ENCODE measurements at regions not wholly inside any gene's neighbourhood (a gene's known extent, or its start where the extent isn't known, plus 50 kb on each side); places are given as distances from the start of the nearest gene placed in this dataset.
"Not testable (repeated sequence)": the region's sequence is repeated elsewhere in the genome, so short reads cannot be mapped to it uniquely, and the experiment has no call there.

- no peak for DNase-seq (ENCODE audit: low read depth)
Measured at GRCh38 chr10:90028312-90028711, 326.9 kb downstream of the KIF20B start.

DNA sequence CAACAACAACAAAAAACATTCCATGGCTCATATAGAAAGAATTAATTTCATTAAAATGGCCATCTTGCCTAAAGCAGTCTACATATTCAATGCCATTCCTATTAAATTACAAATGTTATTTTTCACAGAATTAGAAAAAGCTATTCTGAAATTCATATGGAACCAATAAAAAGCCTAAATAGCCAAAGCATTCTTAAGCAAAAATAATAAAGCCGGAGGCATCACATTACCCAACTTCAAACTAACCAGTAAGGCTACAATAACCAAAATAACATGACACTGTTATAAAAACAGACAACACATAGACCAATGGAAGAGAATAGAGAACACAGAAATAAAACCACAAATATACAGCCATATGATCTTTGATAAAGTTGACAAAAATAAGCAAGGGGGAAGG, 330.4 kb downstream of the KIF20B start:
- DNase-seq (ENCODE audit: low read depth) = no peak

DNA sequence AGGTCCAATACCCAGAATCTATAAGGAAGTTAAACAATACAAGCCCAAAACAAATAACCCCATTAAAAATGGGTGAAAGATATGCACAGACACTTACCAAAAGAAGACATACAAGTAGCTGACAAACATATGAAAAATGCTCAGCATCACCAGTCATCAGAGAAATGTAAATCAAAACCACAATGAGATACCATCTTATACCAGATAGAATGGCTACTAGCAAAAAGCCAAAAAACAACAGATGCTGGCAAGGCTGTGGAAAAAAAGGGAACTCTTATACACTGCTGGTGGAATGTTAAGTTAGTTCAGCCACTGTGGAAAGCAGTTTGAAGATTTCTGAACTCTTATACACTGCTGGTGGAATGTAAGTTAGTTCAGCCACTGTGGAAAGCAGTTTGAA, 331.1 kb downstream of the KIF20B start:
- DNase-seq (ENCODE audit: low read depth) = peak; percentile 9

GRCh38 chr10:90034862-90035261, 333.5 kb downstream of the KIF20B start:
- not testable (repeated sequence) for DNase-seq (ENCODE audit: low read depth)

DNA sequence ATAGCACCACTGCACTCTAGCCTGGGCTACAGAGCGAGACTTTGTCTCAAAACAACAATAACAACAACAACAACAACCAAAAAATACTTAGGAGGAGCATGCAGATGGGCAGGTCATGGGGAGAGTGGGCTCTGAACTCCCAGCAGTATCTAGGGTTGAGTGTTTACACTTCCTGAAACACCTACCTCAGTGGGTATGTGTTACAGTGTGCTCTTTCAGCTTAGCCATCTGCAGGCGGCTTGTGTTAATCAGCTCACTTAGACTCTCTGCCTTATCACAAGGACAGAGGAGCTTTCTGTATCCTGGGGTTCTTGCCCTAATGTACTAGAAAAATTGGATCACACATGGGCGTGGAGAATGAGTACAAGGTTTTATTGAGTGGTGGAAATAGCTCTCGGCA, 340.2 kb downstream of the KIF20B start:
- DNase-seq (ENCODE audit: low read depth) = no peak

- no peak for DNase-seq (ENCODE audit: low read depth)
Measured at GRCh38 chr10:90042075-90042474, 340.7 kb downstream of the KIF20B start.

DNA sequence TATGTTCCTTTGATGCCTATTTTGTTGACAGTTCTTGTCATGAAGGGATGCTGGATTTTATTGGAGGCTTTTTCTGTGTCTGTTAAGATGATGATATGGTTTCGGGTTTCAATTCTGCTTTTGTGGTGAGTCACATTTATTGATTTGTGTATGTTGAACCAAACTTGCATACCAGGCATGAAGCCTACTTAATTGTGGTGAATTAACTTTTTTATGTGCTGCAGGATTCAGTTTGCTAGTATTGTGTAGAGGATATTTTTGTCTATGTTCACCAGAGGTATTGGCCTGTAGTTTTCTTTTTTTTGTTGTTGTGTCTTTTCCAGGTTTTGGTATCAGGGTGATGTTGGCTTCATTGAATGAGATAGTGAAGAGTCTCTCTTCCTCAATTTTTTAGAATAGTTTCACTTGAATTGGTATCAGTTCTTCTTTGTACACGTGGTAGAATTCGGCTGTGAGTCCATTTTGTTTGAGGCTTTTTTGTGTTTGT, 345.9 kb downstream of the KIF20B start:
- no peak for DNase-seq (ENCODE audit: low read depth)

DNA sequence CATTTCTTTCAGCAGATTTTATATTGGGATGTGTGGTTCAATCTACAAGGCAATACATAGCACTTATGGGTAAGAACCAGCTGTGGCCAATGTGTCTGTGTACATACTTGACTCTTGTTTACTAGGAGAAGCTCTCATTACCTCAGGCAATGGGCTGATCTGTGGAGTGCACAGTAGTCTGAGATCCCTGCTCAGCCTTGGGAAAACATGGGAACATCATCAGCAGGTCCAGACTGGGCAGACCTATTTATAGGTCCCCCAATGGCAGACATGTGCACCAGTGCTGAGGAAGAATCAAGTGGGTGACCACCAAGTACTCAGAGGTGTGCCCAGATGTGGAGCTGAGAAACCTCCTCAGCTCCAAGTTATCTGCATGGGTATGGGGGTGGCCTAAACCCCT, 349.7 kb downstream of the KIF20B start:
- no peak for DNase-seq (ENCODE audit: low read depth)

- DNase-seq (ENCODE audit: low read depth) = no peak
Measured at GRCh38 chr10:90051474-90051873, 350.1 kb downstream of the KIF20B start.

DNA sequence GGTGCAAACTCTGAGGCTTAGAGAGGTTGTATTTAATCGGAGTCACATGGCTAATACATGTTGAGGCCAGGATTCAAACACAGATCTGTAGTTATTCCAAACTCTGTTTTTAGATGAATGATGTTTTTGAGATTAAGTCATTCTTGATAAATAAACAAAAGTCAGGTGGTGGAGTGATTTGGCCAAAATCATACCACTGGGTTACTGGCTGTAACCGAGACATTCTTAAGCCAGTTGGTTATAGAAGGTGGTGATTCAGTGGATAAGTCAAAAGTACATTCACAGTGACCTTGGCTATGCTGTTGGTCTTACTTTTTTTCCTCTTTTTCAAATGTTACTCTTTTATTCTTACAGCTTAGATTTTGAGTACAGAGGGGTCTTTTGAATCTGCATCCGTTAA, 361.4 kb downstream of the KIF20B start:
- no peak for DNase-seq (ENCODE audit: low read depth)

DNA sequence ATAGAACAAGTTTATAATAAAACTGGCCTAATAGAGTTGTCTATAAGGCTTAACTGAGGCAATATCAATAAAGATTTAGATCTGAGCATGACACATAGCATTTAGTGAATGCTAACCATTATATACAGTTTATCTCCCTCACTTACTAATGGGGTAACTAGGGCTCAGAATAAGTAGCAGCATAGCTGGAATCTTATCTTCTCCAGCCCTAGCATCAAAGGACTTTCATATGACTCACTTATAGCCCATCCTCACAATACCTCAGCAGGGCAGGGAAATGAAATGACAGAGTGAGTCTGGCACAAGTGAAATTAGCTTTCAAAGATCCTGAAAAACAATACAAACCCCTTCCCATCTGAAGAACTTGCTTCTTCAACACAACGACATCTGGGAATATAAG, 362.9 kb downstream of the KIF20B start:
- DNase-seq (ENCODE audit: low read depth) = no peak

DNA sequence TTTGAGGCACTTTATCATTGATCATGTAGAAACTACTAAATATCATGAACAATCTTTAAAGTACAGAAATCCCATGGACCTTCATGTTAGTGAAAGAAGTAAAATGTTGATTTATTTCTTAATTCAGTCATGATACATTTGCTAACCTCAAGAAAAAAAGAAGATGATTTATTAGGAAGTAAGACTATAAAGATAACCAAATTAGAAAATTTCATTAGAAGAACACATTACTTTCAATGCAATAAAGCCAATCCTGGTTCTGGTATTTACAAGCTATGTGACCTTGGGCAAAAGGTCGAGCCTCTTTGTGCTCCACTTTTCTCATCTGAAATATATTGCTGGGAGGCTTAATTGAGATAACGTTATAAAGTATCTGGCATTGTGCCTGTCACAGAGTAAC, 365.0 kb downstream of the KIF20B start:
- no peak for DNase-seq (ENCODE audit: low read depth)

- no peak for DNase-seq (ENCODE audit: low read depth)
Measured at GRCh38 chr10:90075995-90076394, 374.6 kb downstream of the KIF20B start.

- DNase-seq (ENCODE audit: low read depth) = no peak
Measured at GRCh38 chr10:90079819-90080218, 378.4 kb downstream of the KIF20B start.

DNA sequence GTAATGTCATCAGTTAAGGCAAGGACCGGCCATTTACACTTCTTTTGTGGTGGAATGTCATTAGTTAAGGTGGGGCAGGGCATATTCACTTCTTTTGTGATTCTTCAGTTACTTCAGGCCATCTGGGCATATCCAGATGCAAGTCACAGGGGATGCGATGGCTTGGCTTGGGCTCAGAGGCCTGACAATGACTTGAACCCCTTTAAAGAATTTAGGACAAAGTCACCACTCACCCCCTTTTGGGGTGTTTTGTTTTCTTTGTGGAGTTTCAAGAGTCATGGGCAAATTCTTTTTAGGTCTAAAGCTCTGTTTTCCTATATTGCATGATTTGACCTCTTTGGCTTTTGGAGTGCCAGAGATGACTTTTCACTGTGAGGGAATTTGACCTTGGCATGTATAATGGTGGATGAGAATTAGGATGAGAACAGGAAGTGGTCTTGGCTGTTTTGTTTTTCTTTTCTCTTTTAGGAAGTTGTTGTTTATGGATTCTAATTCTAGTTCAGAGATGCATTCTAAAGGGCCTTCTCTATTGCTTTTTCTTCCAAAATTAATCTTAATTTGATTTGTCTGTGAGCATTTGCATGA, 385.3 kb downstream of the KIF20B start:
- DNase-seq (ENCODE audit: low read depth) = peak; percentile 27

DNA sequence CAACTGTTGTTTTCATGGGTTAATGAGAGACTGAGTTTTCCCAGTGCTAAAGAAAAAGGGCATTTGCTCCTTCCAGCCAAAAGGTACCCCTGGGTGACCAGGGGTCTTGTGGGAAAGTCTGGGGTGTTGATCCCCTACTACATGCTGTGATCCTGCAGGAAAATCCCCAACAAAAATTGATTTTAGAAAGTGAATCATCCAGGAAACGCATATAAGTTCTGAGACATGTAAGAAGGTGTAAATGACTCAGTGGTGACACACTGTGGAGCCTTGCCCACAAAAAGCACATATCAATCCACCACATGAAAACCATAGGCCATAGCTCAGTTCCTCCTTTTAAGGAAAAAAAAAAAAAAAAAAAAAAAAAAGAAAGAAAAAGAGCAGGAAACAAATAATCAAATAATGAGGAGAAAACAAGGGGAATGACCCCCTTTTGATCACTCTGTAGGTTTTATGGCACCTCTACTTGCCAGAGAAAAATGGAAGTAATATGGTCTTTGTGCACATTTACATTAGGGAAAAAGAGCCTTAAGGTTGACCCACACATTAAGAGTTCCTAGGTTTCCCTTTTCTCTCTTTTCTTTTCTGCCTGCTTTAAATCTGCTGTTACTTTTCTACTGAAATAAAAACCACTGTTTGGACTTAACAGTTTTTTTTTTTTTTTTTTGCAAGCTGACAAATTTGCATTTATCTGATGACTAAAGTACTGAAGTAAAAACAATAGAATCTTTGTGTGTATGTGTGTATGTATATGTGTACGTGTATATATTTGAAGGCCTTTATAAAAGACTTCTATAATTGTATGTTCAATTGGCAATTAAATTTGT, 386.0 kb downstream of the KIF20B start:
- DNase-seq (ENCODE audit: low read depth) = peak; percentile 68

GRCh38 chr10:90088024-90088317, 386.6 kb downstream of the KIF20B start:
- DNase-seq (ENCODE audit: low read depth) = no peak

DNA sequence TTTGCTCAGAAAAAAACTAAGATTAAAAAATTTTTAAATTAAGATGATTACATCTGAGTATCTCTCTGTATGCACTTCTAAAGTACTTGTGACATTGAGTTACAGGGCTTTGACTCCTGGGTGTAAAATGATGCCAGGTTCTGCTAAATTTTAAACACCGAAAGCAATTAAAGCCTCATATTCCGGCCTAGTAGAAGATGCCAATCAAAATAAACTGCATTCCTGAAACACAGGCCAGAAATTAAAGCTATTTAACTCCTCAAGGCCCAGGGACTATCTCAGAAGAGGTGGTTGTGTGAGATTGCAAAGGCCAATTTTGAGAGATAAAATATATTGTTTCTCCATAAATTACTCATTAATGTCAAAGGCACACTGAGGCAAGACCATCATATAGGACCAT, 388.3 kb downstream of the KIF20B start:
- DNase-seq (ENCODE audit: low read depth) = no peak

GRCh38 chr10:90096196-90096595, 394.8 kb downstream of the KIF20B start:
- no peak for DNase-seq (ENCODE audit: low read depth)

DNA sequence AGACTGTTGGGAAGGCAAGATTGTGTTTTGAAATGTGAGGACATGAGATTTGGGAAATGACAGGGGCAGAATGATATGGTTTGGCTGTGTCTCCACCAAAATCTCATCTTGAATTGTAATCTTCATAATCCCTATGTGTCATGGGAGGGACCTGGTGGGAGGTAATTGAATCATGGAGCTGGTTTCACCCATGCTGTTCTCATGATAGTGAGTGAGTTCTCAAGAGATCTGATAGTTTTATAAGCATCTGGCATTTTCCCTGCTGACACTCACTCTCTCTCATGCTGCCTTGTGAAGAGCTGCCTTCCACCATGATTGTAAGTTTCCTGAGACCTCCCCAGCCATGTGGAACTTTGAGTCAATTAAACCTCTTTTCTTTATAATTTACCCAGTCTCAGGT, 406.2 kb downstream of the KIF20B start:
- not testable (repeated sequence) for DNase-seq (ENCODE audit: low read depth)

DNA sequence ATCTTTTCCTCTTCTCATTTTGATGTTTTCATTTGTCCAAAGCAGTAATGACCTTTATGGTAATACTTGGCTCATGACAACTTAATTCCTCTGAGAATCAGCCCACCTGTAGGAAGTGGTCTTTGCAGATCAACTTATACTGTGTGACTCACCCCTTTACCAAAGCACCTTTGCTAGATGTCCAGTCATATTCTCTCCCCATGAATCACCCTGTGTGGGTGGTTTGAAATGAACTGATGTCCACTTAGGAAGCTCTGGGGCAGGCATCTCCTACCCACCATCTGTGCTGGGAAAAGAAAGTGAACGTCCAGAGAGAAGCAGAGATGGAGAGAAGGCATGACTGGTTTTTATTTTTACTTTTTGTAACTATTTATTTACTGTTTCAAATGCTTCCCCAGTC, 410.3 kb downstream of the KIF20B start:
- no peak for DNase-seq (ENCODE audit: low read depth)

DNA sequence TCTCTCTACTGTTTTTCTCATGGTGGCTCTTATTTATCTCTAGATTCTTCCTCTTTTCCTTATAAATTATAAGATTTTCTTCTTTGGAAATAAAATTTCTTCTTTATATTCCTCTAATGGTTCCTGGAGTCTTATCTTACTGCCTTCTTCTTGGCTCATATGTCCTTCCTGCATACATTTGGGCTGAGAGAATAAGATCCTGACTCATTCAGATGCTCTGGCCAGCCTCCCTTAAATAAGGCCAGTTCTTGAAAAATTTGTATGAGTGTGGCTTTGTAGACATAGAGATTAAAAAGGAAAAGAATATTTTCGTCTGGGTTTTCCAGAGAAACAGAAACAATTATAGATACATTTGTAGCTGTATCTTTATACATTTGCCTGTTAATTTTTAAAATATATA, 411.3 kb downstream of the KIF20B start:
- no peak for DNase-seq (ENCODE audit: low read depth)

DNA sequence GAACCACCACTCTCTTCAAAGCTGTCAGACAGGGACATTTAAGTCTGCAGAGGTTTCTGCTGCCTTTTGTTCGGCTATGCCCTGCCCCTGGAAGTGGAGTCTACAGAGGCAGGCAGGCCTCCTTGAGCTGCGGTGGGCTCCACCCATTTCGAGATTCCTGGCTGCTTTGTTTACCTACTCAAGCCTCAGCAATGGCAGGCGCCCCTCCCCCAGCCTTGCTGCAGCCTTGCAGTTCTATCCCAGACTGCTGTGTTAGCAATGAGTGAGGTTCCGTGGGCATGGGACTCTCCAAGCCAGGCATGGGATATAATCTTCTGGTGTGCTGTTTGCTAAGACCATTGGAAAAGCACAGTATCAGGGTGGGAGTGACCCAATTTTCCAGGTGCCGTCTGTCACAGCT, 417.2 kb downstream of the KIF20B start:
- DNase-seq (ENCODE audit: low read depth) = not testable (repeated sequence)

All from HS-27A (cell line).